HG03442 (cell line): ENCODE measurements at regions not wholly inside any gene's neighbourhood (a gene's known extent, or its start where the extent isn't known, plus 50 kb on each side); places are given as distances from the start of the nearest gene placed in this dataset.

ENCODE experiments used
- ATAC-seq: cut with Tn5 transposase; IDR thresholded peaks from one replicate; pipeline ENCODE4 v1.9.1; 2021; ENCODE audit warnings: mild to moderate bottlenecking, moderate library complexity; ENCODE audit not compliant: unreplicated experiment

- ATAC-seq = no peak
These were observed 1385.0 kb downstream of the TBC1D22A start for GRCh38 chr22:48147404-48147803.

GRCh38 chr22:48146426-48146825 lies 1384.0 kb downstream of the TBC1D22A start:
- ATAC-seq = no peak

GRCh38 chr22:48145738-48146137 lies 1383.3 kb downstream of the TBC1D22A start:
- ATAC-seq = no peak

GRCh38 chr22:48144318-48144717 lies 1381.9 kb downstream of the TBC1D22A start:
- ATAC-seq = no peak

GRCh38 chr22:48143856-48144255 lies 1381.4 kb downstream of the TBC1D22A start:
- ATAC-seq = no peak

- no peak for ATAC-seq
These were observed 1379.9 kb downstream of the TBC1D22A start for GRCh38 chr22:48142388-48142787.

GRCh38 chr22:48141301-48141700 lies 1378.9 kb downstream of the TBC1D22A start:
- no peak for ATAC-seq

GRCh38 chr22:48140261-48140813 lies 1377.9 kb downstream of the TBC1D22A start:
- no peak for ATAC-seq

GRCh38 chr22:48139776-48140175 lies 1377.3 kb downstream of the TBC1D22A start:
- no peak for ATAC-seq

- ATAC-seq = no peak
These were observed 1376.4 kb downstream of the TBC1D22A start for GRCh38 chr22:48138855-48139254.

- no peak for ATAC-seq
These were observed 1376.0 kb downstream of the TBC1D22A start for GRCh38 chr22:48138427-48138826.

- no peak for ATAC-seq
These were observed 1375.2 kb downstream of the TBC1D22A start for GRCh38 chr22:48137640-48138039.

GRCh38 chr22:48135592-48135991 lies 1373.1 kb downstream of the TBC1D22A start:
- ATAC-seq = no peak

- no peak for ATAC-seq
These were observed 1363.0 kb downstream of the TBC1D22A start for GRCh38 chr22:48125416-48125815.

GRCh38 chr22:48121984-48122383 lies 1359.5 kb downstream of the TBC1D22A start:
- no peak for ATAC-seq

- no peak for ATAC-seq
These were observed 1356.2 kb downstream of the TBC1D22A start for GRCh38 chr22:48118654-48119053.

- no peak for ATAC-seq
These were observed 1354.4 kb downstream of the TBC1D22A start for GRCh38 chr22:48116871-48117270.

GRCh38 chr22:48112687-48113521 lies 1350.5 kb downstream of the TBC1D22A start:
- ATAC-seq = no peak

- no peak for ATAC-seq
These were observed 1344.3 kb downstream of the TBC1D22A start for GRCh38 chr22:48106715-48107259.

GRCh38 chr22:48106215-48106614 lies 1343.8 kb downstream of the TBC1D22A start:
- ATAC-seq = no peak

- ATAC-seq = no peak
These were observed 1342.8 kb downstream of the TBC1D22A start for GRCh38 chr22:48105259-48105658.

GRCh38 chr22:48104766-48105165 lies 1342.3 kb downstream of the TBC1D22A start:
- ATAC-seq = no peak
